ENCODE measurements at regions not wholly inside any gene's neighbourhood (a gene's known extent, or its start where the extent isn't known, plus 50 kb on each side); places are given as distances from the start of the nearest gene placed in this dataset.

DNA sequence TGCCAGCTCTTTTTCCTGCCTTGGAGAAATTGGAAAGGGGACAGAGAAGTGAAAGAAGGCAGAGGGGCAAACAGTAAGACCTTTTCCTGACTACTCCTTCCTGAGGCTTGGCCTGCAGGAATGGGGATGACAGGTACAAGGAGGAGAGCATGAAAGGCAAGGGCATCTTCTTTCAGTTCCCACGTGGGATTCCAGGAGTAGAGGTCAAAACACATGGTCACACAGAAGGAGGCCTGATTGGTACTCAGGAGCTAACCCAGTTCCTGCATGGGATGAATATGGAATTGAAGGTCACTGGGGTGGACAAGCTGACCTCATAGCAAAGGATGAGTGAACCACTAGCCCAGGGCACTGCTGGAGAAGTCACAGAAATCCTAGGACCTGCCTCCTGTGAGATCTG lies 112.5 kb upstream of the ZNF366 start:
- TF ChIP-seq, protein P1, sequence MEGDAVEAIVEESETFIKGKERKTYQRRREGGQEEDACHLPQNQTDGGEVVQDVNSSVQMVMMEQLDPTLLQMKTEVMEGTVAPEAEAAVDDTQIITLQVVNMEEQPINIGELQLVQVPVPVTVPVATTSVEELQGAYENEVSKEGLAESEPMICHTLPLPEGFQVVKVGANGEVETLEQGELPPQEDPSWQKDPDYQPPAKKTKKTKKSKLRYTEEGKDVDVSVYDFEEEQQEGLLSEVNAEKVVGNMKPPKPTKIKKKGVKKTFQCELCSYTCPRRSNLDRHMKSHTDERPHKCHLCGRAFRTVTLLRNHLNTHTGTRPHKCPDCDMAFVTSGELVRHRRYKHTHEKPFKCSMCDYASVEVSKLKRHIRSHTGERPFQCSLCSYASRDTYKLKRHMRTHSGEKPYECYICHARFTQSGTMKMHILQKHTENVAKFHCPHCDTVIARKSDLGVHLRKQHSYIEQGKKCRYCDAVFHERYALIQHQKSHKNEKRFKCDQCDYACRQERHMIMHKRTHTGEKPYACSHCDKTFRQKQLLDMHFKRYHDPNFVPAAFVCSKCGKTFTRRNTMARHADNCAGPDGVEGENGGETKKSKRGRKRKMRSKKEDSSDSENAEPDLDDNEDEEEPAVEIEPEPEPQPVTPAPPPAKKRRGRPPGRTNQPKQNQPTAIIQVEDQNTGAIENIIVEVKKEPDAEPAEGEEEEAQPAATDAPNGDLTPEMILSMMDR (conservative IDR thresholded peaks at IDR 0.05; ENCODE audit: low read depth, low read length), result no peak
- TF ChIP-seq EZH2phosphoT487 (IDR thresholded peaks at IDR 0.05; ENCODE audit: borderline replicate concordance, low read length) (no peak), EZH2 (IDR thresholded peaks at IDR 0.05; ENCODE audit: low read length, unreplicated experiment) (no peak)

All from PC-3 (cell line).